HG03354 (cell line): ENCODE measurements at regions not wholly inside any gene's neighbourhood (a gene's known extent, or its start where the extent isn't known, plus 50 kb on each side); places are given as distances from the start of the nearest gene placed in this dataset.
"Not testable (repeated sequence)": the region's sequence is repeated elsewhere in the genome, so short reads cannot be mapped to it uniquely, and the experiment has no call there.

Source experiments
- ATAC-seq: cut with Tn5 transposase; IDR thresholded peaks from one replicate; pipeline ENCODE4 v1.9.1; 2021; ENCODE audit warnings: mild to moderate bottlenecking; ENCODE audit not compliant: unreplicated experiment, poor library complexity, severe bottlenecking

- no peak for ATAC-seq
Measured at GRCh38 chr10:34957531-34957930, 132.6 kb downstream of the CUL2 start.

GRCh38 chr10:34956756-34957155 lies 133.4 kb downstream of the CUL2 start:
- ATAC-seq, result no peak

DNA sequence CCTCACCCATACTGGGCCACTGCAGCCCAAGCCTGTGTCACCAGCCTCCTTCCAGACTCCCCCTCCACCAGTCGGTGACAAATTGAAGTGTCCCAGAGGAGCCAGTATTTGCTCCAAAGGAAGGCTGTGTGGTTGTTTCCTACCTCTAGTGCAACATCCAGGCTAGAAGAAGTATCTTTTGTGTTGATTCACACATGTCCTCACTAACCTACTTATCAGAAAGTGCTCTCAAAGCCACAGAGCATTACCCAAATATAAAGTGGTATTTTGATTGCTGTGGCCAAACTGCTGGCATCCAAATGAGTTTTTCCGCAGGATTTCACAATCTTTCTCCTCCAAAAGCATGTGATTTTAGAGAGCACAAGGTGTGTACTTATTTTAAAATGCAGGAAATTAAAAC lies 134.8 kb downstream of the CUL2 start:
- no peak for ATAC-seq

DNA sequence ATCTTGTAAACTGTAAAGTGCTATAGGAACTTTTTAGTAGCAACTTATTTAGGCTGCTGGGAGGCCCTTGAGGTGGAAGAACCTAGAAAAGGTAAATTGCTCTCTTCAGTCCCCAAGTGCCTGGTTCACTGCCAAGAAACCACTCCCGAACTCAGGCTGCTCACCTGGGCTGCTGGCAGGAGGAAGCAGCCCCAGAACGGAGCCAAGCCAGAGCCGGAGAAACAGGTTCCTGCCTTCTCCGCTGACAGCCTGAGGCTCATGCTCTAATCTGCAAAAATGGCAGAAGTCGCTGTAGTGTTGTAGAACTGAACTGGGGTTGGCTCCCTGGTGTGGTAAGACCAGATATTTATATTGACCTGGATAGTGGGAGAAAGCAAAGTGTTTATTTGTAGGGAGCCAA lies 136.0 kb downstream of the CUL2 start:
- no peak for ATAC-seq

GRCh38 chr10:34951263-34951887 lies 136.3 kb upstream of the PARD3 start:
- ATAC-seq, result not testable (repeated sequence)

DNA sequence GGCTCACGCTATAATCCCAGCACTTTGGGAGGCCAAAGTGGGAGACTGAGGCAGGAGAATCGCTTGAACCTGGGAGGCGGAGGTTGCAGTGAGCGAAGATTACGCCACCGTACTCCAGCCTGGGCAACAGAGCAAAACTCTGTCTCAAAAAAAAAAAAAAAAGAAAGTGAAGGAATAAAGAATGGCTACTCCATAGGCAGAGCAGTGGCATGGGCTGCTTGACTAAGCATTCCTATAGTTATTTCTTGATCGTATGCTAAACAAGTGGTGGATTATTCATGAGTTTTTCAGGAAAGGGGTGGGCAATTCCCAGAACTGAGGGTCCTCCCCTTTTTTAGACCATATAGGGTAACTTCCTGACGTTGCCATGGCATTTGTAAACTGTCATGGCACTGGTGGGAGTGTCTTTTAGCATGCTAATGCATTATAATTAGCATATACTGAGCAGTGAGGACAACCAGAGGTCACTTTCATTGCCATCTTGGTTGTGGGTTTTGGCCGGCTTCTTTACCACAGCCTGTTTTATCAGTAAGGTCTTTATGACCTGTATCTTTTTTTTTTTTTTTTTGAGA lies 130.9 kb upstream of the PARD3 start:
- ATAC-seq, result not testable (repeated sequence)

DNA sequence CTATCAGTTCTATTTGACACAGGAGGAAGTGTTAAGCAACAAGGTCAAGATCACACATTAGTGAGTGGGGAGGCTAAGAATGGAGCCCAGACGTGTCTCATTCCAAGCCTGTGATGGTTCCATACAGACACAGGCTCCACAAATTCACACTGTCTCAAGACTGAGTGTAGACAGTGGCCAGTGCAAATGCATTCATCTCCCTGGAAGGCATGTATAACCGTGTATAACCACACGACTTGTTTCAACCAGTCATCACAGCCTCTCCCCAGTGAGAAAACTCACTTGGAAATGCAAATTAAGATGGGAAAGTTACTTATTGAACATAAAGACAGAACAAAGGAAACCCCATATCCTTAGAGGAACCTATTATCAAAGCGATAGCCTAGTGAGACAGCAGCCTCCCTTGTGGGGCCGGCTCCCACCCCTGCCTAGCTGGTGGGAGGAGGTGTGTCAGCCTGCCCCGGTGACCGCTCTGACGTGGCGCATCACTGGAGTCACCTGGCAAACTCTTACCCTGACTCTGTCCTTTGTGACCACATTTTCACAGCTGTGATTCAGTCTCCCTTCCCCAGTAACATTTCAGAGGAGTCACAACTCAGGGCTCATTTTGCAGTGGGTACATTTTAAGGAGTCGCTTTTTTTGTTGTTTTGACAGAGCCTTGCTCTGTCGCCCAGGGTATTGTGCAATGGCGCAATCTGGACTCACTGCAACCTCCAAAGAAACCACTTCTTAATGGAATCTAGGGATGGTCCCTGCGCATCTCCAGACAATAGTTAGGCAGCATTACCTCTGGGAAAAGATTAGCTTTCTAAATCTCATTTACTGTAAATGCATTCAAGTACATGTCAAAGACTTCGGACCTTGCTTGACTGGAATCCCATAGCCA lies 126.6 kb upstream of the PARD3 start:
- peak; percentile 84 for ATAC-seq

GRCh38 chr10:34940436-34940835 lies 125.3 kb upstream of the PARD3 start:
- no peak for ATAC-seq

DNA sequence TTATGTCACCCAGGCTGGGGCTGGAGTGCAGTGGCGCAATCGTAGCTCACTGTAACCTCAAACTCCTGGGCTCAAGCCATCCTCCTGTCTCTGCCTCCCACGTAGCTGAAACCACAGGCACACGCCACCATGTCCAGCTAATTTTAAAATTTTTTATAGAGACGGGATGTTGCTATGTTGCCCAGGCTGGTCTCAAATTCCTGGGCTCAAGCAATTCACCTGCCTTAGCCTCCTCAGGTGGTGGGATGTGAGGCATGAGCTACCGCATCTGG lies 123.2 kb upstream of the PARD3 start:
- ATAC-seq, result no peak

- not testable (repeated sequence) for ATAC-seq
Measured at GRCh38 chr10:34937643-34938398, 122.7 kb upstream of the PARD3 start.

DNA sequence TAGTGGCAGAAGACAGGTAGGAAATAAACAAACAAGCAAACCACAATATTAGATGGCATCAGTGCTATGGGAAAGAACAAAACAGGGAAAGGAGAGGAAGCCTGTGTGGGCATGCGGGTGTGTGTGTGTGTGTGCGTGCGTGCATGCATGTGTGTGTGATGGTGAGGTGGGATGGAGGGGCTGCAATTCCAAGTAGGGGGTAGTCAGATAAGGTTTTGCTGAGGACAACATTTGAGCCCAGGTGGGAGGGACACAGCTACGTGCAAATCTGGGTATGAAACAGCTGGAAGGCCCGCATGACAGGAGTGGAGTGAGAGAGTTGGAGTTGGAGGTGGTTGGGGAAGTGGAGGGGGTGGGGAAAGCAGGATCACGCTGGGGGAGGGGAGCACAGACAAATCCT lies 121.0 kb upstream of the PARD3 start:
- no peak for ATAC-seq

GRCh38 chr10:34933676-34934075 lies 118.6 kb upstream of the PARD3 start:
- no peak for ATAC-seq

DNA sequence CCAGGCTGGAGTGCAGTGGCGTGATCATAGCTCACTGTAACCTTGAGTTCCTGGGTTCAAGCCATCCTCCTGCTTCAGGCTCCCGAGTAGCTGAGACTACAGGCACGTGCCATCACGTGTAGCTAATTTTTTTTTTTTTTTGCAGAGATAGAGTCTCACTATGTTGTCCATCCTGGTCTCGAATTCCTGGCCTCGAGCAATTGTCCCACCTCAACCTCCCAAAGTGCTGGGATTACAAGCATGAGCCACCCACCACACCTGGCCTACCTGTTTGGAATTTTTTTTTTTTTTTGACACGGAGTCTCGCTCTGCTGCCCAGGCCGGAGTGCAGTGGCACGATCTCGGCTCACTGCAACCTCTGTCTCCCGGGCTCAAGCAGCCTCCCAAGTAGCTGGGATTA lies 117.1 kb upstream of the PARD3 start:
- ATAC-seq, result no peak

GRCh38 chr10:34931216-34931615 lies 116.1 kb upstream of the PARD3 start:
- ATAC-seq, result no peak

DNA sequence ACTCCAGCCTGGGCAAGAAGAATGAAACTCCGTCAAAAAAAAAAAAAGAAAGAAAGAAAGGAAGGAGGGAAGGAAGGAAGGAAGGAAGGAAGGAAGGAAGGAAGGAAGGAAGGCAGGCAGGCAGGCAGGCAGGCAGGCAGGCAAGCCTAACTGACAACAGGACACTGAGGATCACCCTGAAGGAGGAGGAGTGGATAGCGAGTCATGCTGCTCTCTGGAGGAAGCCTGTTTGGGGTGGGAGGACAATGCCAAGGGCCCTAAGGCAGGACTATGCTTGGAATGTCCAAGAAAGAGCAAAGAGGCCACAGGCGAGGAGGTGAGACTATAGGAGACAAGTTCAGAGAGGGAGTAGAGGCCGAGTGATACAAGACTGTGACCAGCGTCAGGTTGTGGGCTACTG lies 107.0 kb upstream of the PARD3 start:
- ATAC-seq, result no peak

DNA sequence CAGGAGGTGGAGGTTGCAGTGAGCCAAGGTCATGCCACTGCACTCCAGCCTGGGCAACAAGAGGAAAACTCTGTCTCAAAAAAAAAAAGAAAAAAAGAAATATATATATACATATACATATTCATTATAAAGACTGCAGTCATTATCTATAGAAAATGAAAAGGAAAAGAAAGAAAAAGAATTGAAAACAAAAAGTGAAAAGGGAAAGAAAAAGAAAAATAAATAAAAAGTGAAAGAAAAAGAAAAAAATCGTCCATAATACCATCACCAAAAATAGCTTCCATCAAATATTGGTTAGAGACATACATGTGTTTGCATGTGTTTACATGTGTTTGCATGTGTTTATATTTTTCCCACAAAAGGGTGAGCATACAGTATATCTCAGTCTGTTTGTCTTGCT lies 105.5 kb upstream of the PARD3 start:
- ATAC-seq, result no peak

DNA sequence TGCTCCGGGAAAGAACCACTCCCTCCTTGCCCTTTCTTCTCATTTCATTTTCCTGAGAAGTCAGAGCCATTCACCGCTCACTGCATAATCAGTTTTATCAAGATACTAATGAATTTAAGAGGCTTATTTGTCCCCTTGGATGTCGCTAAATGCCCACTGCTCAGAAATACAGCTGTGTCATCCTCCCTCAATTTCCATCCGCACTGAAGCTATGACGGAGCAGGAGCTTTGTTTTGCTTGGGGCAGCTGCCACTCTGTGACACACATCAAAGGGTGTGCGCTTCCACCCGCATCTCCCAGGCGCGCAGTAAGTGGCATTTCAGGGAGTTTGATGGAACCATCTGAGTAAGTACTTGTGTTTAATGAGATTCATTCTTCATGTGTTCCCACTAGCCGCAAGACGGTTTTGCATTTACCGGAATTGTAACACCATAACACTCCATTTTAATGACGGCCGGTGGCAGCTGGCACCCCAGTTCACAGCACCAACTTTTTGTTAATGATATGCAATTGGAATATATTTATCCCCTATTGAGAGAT lies 103.8 kb upstream of the PARD3 start:
- ATAC-seq, result no peak

GRCh38 chr10:34918060-34918775 lies 103.1 kb upstream of the PARD3 start:
- ATAC-seq, result no peak

DNA sequence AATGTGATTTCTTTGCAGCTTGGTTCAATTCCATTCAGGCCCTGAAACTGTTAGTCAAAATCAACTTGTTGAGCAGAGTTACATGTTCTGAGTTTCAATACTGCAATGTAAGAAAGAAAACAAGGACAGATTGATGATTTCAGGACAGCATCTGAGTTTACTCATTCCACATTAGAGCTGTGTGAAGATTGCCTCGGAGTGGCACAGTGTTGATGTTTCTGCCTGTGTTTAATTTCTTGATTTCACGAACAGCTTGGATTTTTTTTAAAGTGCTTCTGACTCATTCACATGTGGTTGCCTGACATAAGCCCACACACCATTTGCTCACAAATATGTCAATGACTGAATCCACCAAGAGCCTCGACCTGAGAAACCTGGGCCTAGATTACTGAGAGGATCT lies 101.2 kb upstream of the PARD3 start:
- ATAC-seq, result no peak

GRCh38 chr10:34912771-34913170 lies 97.7 kb upstream of the PARD3 start:
- ATAC-seq, result no peak
